H1 (cell line): ENCODE measurements at regions not wholly inside any gene's neighbourhood (a gene's known extent, or its start where the extent isn't known, plus 50 kb on each side); places are given as distances from the start of the nearest gene placed in this dataset.
A peak's percentile ranks its signal among the peaks of the same experiment; 100 is the strongest.

Source experiments
- CTCF ChIA-PET: fragments of 300-600 bp; sonication (Branson Sonifier 250); formaldehyde crosslinking; loops from one replicate; lab custom pipeline; 2021; ENCODE audit not compliant: partially characterized antibody; lab: Charles Lee
- POLR2A ChIA-PET: fragments of 300-600 bp; sonication (Branson Sonifier 250); formaldehyde crosslinking; loops from one replicate; lab custom pipeline; 2021; ENCODE audit warnings: inconsistent platforms; ENCODE audit not compliant: partially characterized antibody; lab: Charles Lee
- DNase-seq, 2 experiments: peaks; one replicate each; pipeline versions ENCODE4 v3.0.0 to v3.0.0-alpha.2; 2010 to 2022; ENCODE audit warnings: low spot score in 2 of 2, low read depth in 1 of 2, mixed read lengths in 1 of 2
- FAIRE-seq: peaks from 2 replicates; lab custom pipeline; 2011; peaks lifted over from hg19 to GRCh38; lab: Jason Lieb, UNC
- H2AFZ ChIP-seq: 2 replicates; pipeline ENCODE4 v1.8.1; 2012; ENCODE audit warnings: low read length, inconsistent platforms
- H2AK5ac ChIP-seq: 2 replicates; pipeline ENCODE4 v1.6.1; 2013; ENCODE audit warnings: low read depth, low read length
- H2BK120ac ChIP-seq: replicated peaks from 2 replicates; pipeline ENCODE3; 2013; ENCODE audit warnings: low read depth, low read length, inconsistent platforms
- H2BK12ac ChIP-seq: 2 replicates; pipeline ENCODE4 v1.6.1; 2013; ENCODE audit warnings: low read depth, low read length
- H2BK15ac ChIP-seq: 2 replicates; pipeline ENCODE4 v1.6.1; 2013; ENCODE audit warnings: low read length
- H2BK20ac ChIP-seq: 2 replicates; pipeline ENCODE4 v1.6.1; 2013; ENCODE audit warnings: low read length
- H2BK5ac ChIP-seq: 2 replicates; pipeline ENCODE4 v1.6.1; 2013; ENCODE audit warnings: low read depth, low read length
- H3K14ac ChIP-seq: 2 replicates; pipeline ENCODE4 v1.6.1; 2013; ENCODE audit warnings: inconsistent platforms; ENCODE audit not compliant: insufficient read length
- H3K18ac ChIP-seq: 2 replicates; pipeline ENCODE4 v1.6.1; 2013; ENCODE audit warnings: low read length; ENCODE audit errors: extremely low read depth
- H3K23ac ChIP-seq: 2 replicates; pipeline ENCODE4 v1.6.1; 2013; ENCODE audit warnings: inconsistent platforms; ENCODE audit not compliant: insufficient read length
- H3K23me2 ChIP-seq: 2 replicates; pipeline ENCODE4 v1.6.1; 2013; ENCODE audit warnings: low read depth, low read length
- H3K27ac ChIP-seq: 2 replicates; pipeline ENCODE4 v1.6.1; 2011; ENCODE audit warnings: low read depth, low read length, inconsistent platforms
- H3K27me3 ChIP-seq, 4 experiments: replicated peaks in 1 of 4; 1 replicate in 1 of 4; 2 replicates in 3 of 4; pipeline versions ENCODE4 v1.6.1 to v1.8.1; 2011 to 2013; ENCODE audit warnings: low read length in 3 of 4, mild to moderate bottlenecking in 3 of 4, inconsistent platforms in 2 of 4, mixed read lengths in 2 of 4, moderate library complexity in 1 of 4; ENCODE audit not compliant: control insufficient read depth in 3 of 4, insufficient read depth in 3 of 4; ENCODE audit errors: extremely low read depth in 1 of 4
- H3K36me3 ChIP-seq, 4 experiments: 2 replicates each; pipeline versions ENCODE4 v1.6.1 to v1.8.1; 2011 to 2013; ENCODE audit warnings: mild to moderate bottlenecking in 4 of 4, low read length in 3 of 4, moderate library complexity in 2 of 4, control low read depth in 1 of 4, inconsistent platforms in 1 of 4; ENCODE audit not compliant: insufficient read depth in 4 of 4, control insufficient read depth in 2 of 4
- H3K4ac ChIP-seq: replicated peaks from 2 replicates; pipeline ENCODE3; 2013; ENCODE audit warnings: low read length, low read depth, mixed read lengths, inconsistent platforms; ENCODE audit not compliant: insufficient read length
- H3K4me1 ChIP-seq, 4 experiments: replicated peaks in 1 of 4; 1 replicate in 1 of 4; 2 replicates in 3 of 4; pipeline versions ENCODE4 v1.6.1 to v1.8.1; 2011 to 2013; ENCODE audit warnings: low read length in 3 of 4, inconsistent platforms in 2 of 4, mixed read lengths in 1 of 4; ENCODE audit not compliant: insufficient read depth in 4 of 4, control insufficient read depth in 3 of 4
- H3K4me2 ChIP-seq, 2 experiments: 2 replicates each; pipeline versions ENCODE4 v1.6.1 to v1.8.1; 2011 to 2013; ENCODE audit warnings: low read depth in 2 of 2, low read length in 2 of 2, control low read depth in 1 of 2, inconsistent platforms in 1 of 2, mild to moderate bottlenecking in 1 of 2; ENCODE audit not compliant: insufficient read depth in 1 of 2
- H3K4me3 ChIP-seq, 4 experiments: fragments of 200-600, 300-600 bp in 1 of 4; sonication (generic), shearing (Covaris generic), sonication (Bioruptor Twin) in 1 of 4; 2 replicates each; pipeline versions ENCODE4 v1.5.1 to v1.8.1; 2011 to 2016; ENCODE audit warnings: low read length in 4 of 4, low read depth in 3 of 4, control low read depth in 2 of 4, inconsistent platforms in 2 of 4, mild to moderate bottlenecking in 2 of 4, mixed read lengths in 1 of 4, moderate library complexity in 1 of 4; ENCODE audit not compliant: insufficient read depth in 2 of 4; ENCODE audit errors: extremely low read depth in 1 of 4
- H3K56ac ChIP-seq: replicated peaks from 2 replicates; pipeline ENCODE3; 2013; ENCODE audit warnings: low read depth, mild to moderate bottlenecking, mixed read lengths, low read length, inconsistent platforms; ENCODE audit not compliant: insufficient read length
- H3K79me1 ChIP-seq: 2 replicates; pipeline ENCODE4 v1.6.1; 2013; ENCODE audit warnings: low read depth, low read length, control low read depth
- H3K79me2 ChIP-seq, 2 experiments: 2 replicates each; pipeline versions ENCODE4 v1.6.1 to v1.8.1; 2012 to 2013; ENCODE audit warnings: low read length in 2 of 2, mild to moderate bottlenecking in 2 of 2, inconsistent platforms in 1 of 2; ENCODE audit not compliant: insufficient read depth in 2 of 2, control insufficient read depth in 1 of 2
- H3K9ac ChIP-seq, 4 experiments: replicated peaks in 1 of 4; 1 replicate in 1 of 4; 2 replicates in 3 of 4; pipeline versions ENCODE4 v1.6.1 to v1.8.1; 2011 to 2013; ENCODE audit warnings: low read depth in 3 of 4, low read length in 3 of 4, control low read depth in 2 of 4, mild to moderate bottlenecking in 2 of 4, moderate library complexity in 2 of 4, inconsistent platforms in 1 of 4; ENCODE audit errors: extremely low read depth in 1 of 4
- H3K9me3 ChIP-seq, 2 experiments: 2 replicates each; pipeline versions ENCODE4 v1.6.1 to v1.8.1; 2012 to 2013; ENCODE audit warnings: mild to moderate bottlenecking in 2 of 2, moderate library complexity in 2 of 2, control low read depth in 1 of 2, inconsistent platforms in 1 of 2, low read depth in 1 of 2, low read length in 1 of 2, mixed read lengths in 1 of 2; ENCODE audit not compliant: insufficient read depth in 2 of 2
- H4K20me1 ChIP-seq, 2 experiments: replicated peaks in 1 of 2; 2 replicates each; pipeline versions ENCODE3 to v1.8.1; 2011 to 2013; ENCODE audit warnings: inconsistent platforms in 2 of 2, low read length in 2 of 2, mild to moderate bottlenecking in 1 of 2; ENCODE audit not compliant: insufficient read depth in 2 of 2, control insufficient read depth in 1 of 2
- H4K5ac ChIP-seq: 2 replicates; pipeline ENCODE4 v1.6.1; 2013; ENCODE audit warnings: low read length, low read depth, mixed read lengths, inconsistent platforms; ENCODE audit not compliant: insufficient read length
- H4K8ac ChIP-seq: 2 replicates; pipeline ENCODE4 v1.8.0; 2013; ENCODE audit warnings: mild to moderate bottlenecking, moderate library complexity, low read length, inconsistent platforms; ENCODE audit not compliant: insufficient read depth; ENCODE audit errors: extremely low read depth
- H4K91ac ChIP-seq: replicated peaks from 2 replicates; pipeline ENCODE3; 2013; ENCODE audit warnings: low read length, mixed read lengths, inconsistent platforms; ENCODE audit not compliant: insufficient read length
- KDM1A ChIP-seq: fragments of 200-600, 300-600 bp; sonication (generic); IDR thresholded peaks from 2 replicates; pipeline ENCODE4 v1.7.1; 2016; ENCODE audit warnings: mild to moderate bottlenecking, low read length, borderline replicate concordance
- SP2 ChIP-seq: IDR thresholded peaks from 2 replicates; pipeline ENCODE4 v1.6.1; 2012; ENCODE audit warnings: mild to moderate bottlenecking, low read length, inconsistent platforms
- WGBS, 2 experiments: shearing (Covaris generic) in 1 of 2; methylation state at CpG; one replicate each; pipeline versions ENCODE4 v1.1.6 to v1.1.7; 2013 to 2015; ENCODE audit warnings: low lambda C conversion rate in 2 of 2, mixed read lengths in 2 of 2, inconsistent platforms in 1 of 2, low coverage in 1 of 2, missing lambda C conversion rate in 1 of 2; ENCODE audit not compliant: insufficient replicate concordance in 2 of 2, insufficient coverage in 1 of 2, insufficient read length in 1 of 2; ENCODE audit errors: extremely low coverage in 1 of 2, missing lambda C conversion rate in 1 of 2; 5-methylcytosine and 5-hydroxymethylcytosine counted together

- Histone ChIP-seq H4K5ac (no peak overlapping the region), H3K4me2 (no peak overlapping the region), H2AK5ac (no peak overlapping the region), H3K4me3 (no peak overlapping the region), H3K23ac (no peak overlapping the region), H4K8ac (no peak overlapping the region), H3K27me3 (no peaks in the 10 kb centered on the region), H3K23me2 (no peaks in the 10 kb centered on the region), H3K4me1 (peaks cover 3 to 10% (median 7%) of the 10 kb centered on the region in 4 experiments; a peak in 5 of 7 replicates), H3K18ac (no peak overlapping the region), H2BK12ac (no peak overlapping the region), H2BK20ac (0 out of 2 replicates have a peak overlapping the region, but pooled peaks have one; percentile 72), H3K79me2 (no peaks in the 10 kb centered on the region), H2BK15ac (no peak overlapping the region), H2BK120ac (no peak overlapping the region), H3K36me3 (no peaks in the 10 kb centered on the region), H3K14ac (no peak overlapping the region), H3K9me3 (no peaks in the 10 kb centered on the region), H3K27ac (no peak overlapping the region), H2AFZ (no peak overlapping the region), H3K4ac (no peak overlapping the region), H3K79me1 (no peaks in the 10 kb centered on the region), H3K9ac (no peak overlapping the region), H2BK5ac (no peak overlapping the region), H3K56ac (no peak overlapping the region)
- no peak for DNase-seq
- CTCF ChIA-PET, result interaction anchor here (0.7 to 1.8 kb wide), 4 partner anchors 8 to 175 kb away, joined by 3 to 4 read pairs (median 3); no protein-coding TSS in a partner anchor
- POLR2A ChIA-PET, result interaction anchor here (1.4 kb wide), 1 partner anchor 10 kb away, joined by 3 read pairs; no protein-coding TSS in a partner anchor
- FAIRE-seq, result no peak
- whole genome bisulfite sequencing, 2 experiments, result 84% methylated on average over 2 of the region's 2 CpGs; no CpG with 5 or more reads in 1 of the 2 experiments
- no peak for TF ChIP-seq SP2
- TF ChIP-seq KDM1A, result peak; percentile 40; the same call in 1 of the 2 replicates
- TF ChIP-seq, all 59 proteins: peak for 1
- H4K20me1 ChIP-seq, result no peaks in the 10 kb centered on the region
- no peak overlapping the region for H4K91ac ChIP-seq
Measured at GRCh38 chr20:19960745-19961144, 56.4 kb upstream of the NAA20 start.
